HEK293 (cell line): ENCODE measurements at regions not wholly inside any gene's neighbourhood (a gene's known extent, or its start where the extent isn't known, plus 50 kb on each side); places are given as distances from the start of the nearest gene placed in this dataset.

Source experiments
- ATF2 ChIP-seq: fragments of 450-650 bp; formaldehyde crosslinking; IDR thresholded peaks from 2 replicates; pipeline ENCODE4 v1.5.1; 2016; ENCODE audit warnings: missing biosample characterization, missing genetic modification characterization, low read depth
- CTCF ChIP-seq: fragments of 450-650 bp; formaldehyde crosslinking; IDR thresholded peaks from 2 replicates; pipeline ENCODE4 v1.5.1; 2016; ENCODE audit warnings: missing biosample characterization, missing genetic modification characterization
- PRDM1 ChIP-seq: fragments of 450-650 bp; formaldehyde crosslinking; IDR thresholded peaks from 2 replicates; pipeline ENCODE4; 2016; ENCODE audit warnings: missing biosample characterization, missing genetic modification characterization
- REST ChIP-seq: fragments of 450-650 bp; formaldehyde crosslinking; IDR thresholded peaks from 2 replicates; pipeline ENCODE4 v1.5.1; 2016; ENCODE audit warnings: missing biosample characterization, missing genetic modification characterization
- TRIM28 ChIP-seq: IDR thresholded peaks from 2 replicates; pipeline ENCODE4 v1.6.1; 2011; ENCODE audit warnings: low read length, control low read depth, borderline replicate concordance
- ZBTB7A ChIP-seq: fragments of 450-650 bp; formaldehyde crosslinking; IDR thresholded peaks from 2 replicates; pipeline ENCODE4 v1.5.1; 2016; ENCODE audit warnings: low read depth, missing biosample characterization, missing genetic modification characterization
- ZNF18 ChIP-seq: fragments of 450-650 bp; formaldehyde crosslinking; IDR thresholded peaks from 2 replicates; pipeline ENCODE4 v1.5.1; 2016; ENCODE audit warnings: missing biosample characterization, missing genetic modification characterization
- ZNF239 ChIP-seq: fragments of 450-650 bp; formaldehyde crosslinking; IDR thresholded peaks from 2 replicates; pipeline ENCODE4 v1.5.1; 2016; ENCODE audit warnings: missing biosample characterization, missing genetic modification characterization
- ZNF274 ChIP-seq, 2 experiments: fragments of 200-500 bp in 1 of 2; fragments of 450-650 bp in 1 of 2; sonication (Bioruptor generic) in 1 of 2; formaldehyde crosslinking in 1 of 2; IDR thresholded peaks; 2 replicates each; pipeline versions ENCODE4 v1.5.1 to v1.6.1; 2014 to 2016; ENCODE audit warnings: borderline replicate concordance in 1 of 2, inconsistent platforms in 1 of 2, low read length in 1 of 2, missing biosample characterization in 1 of 2, missing genetic modification characterization in 1 of 2
- ZNF423 ChIP-seq: fragments of 450-650 bp; formaldehyde crosslinking; IDR thresholded peaks from 2 replicates; pipeline ENCODE4 v1.5.1; 2016; ENCODE audit warnings: missing biosample characterization, missing genetic modification characterization
- ZNF639 ChIP-seq: fragments of 450-650 bp; formaldehyde crosslinking; IDR thresholded peaks from 2 replicates; pipeline ENCODE4 v1.5.1; 2016; ENCODE audit warnings: missing biosample characterization, missing genetic modification characterization
- ZNF660 ChIP-seq: fragments of 450-650 bp; IDR thresholded peaks from 2 replicates; pipeline ENCODE4 v1.5.1; 2018; ENCODE audit warnings: missing biosample characterization, mild to moderate bottlenecking, missing genetic modification characterization

GRCh38 chr7:48847917-48848316 is 76.4 kb upstream of the CDC14C start:
- TF ChIP-seq ZNF639 (tag by site-specific recombination) (no peak), ZNF274 (IDR thresholded peaks at IDR 0.05; ENCODE audit: low read length) (no peak), ZNF274 (tag by site-specific recombination; IDR thresholded peaks at IDR 0.05; ENCODE audit: borderline replicate concordance) (no peak), ZNF423 (no peak), ZNF660 (tag by site-specific recombination) (no peak), ZNF18 (no peak), TRIM28 (no peak), ZNF239 (tag by site-specific recombination) (no peak), PRDM1 (tag by site-specific recombination) (no peak), REST (tag by site-specific recombination) (no peak), ZBTB7A (tag by site-specific recombination) (no peak), CTCF (tag by site-specific recombination) (no peak), ATF2 (no peak)
